Renal cortical epithelial cell (primary cell): ENCODE measurements at regions not wholly inside any gene's neighbourhood (a gene's known extent, or its start where the extent isn't known, plus 50 kb on each side); places are given as distances from the start of the nearest gene placed in this dataset.
"Not testable (repeated sequence)": the region's sequence is repeated elsewhere in the genome, so short reads cannot be mapped to it uniquely, and the experiment has no call there.

Experiments
- DNase-seq: peaks from one replicate; pipeline ENCODE4 v3.0.0-alpha.2; 2011; ENCODE audit warnings: low read depth

DNA sequence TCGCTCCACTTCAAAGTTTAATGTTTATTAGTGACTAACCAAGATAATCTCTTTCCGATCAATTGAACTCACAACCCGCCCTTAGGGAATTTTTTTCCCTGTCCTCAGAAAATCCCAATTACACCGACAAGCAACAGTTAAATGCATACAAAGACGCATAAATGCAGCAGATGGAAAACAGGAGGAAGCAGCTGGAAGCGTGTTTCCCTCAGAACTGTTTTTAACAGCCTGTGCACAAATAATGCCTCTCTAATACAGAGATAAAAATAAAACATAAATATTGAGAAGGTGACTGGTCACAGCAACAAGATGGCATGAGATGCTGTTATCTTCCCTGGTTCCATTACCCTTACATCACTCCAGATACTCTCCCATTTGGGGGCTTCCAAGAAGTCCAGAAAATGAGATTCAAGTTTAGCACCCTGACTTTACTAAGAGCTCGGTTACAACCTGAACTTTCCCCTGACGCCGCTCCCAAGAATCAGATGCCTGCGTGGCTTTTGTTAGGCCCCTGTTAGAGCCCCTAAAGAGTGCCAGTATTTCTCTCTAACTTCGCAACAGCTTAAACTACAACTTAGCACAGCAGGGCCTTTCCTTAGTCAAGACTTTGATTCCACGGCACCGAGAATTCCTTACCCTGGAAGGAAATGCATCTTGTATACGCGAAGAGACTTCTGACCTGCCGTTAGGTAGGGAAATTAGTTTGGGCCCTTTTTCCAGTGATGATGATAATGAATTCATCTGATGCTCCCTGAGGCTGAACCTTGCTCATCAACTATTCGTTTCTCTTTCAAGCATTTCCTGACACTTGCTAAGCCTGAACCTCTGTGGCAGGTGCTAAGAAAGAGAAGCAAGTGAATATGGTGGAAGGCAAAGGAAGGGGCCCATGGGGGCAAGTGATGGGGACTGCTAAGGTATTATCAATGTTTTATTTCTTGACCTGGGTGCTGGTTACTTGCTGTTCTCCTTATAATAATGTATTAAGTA, 137.7 kb upstream of the SMYD2 start:
- no peak for DNase-seq

DNA sequence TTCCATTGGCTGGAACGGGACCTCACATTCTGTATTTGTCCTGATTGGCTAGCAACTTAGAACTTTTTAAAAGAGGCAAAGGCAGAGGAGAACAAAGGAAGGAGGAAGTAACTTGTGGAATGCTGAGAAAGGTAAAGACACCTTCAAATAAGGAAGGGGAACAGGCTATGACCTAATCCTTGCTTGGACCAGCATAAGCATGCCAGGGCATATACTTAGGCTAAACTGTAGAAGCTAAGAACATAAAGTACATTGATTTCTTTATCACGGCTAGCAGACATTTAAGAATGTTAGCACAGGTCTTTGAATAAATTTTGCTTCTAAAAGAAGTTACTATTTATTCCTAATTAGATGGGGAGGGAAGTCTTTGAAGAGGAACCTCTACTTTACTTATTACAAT, 136.4 kb upstream of the SMYD2 start:
- DNase-seq: not testable (repeated sequence)

DNA sequence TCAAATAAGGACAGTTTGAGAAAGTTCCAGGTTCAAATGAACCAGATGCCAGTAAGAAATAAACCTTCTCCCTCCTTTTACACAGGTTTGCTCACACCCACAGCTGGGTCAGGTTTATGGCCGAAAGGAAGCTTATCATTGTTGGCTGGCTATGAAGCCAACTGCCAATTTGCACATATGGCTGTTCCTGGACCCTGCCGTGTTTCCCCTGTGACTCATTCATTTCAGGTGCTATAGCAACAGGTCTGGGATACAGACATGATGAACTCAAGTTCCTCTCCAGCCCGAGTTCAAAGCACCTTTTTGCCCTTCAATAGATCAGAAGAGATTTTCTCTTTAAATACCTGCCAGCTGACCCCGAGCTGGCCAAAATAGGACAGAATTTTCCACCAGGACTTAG, 134.4 kb upstream of the SMYD2 start:
- DNase-seq: peak; percentile 13

DNA sequence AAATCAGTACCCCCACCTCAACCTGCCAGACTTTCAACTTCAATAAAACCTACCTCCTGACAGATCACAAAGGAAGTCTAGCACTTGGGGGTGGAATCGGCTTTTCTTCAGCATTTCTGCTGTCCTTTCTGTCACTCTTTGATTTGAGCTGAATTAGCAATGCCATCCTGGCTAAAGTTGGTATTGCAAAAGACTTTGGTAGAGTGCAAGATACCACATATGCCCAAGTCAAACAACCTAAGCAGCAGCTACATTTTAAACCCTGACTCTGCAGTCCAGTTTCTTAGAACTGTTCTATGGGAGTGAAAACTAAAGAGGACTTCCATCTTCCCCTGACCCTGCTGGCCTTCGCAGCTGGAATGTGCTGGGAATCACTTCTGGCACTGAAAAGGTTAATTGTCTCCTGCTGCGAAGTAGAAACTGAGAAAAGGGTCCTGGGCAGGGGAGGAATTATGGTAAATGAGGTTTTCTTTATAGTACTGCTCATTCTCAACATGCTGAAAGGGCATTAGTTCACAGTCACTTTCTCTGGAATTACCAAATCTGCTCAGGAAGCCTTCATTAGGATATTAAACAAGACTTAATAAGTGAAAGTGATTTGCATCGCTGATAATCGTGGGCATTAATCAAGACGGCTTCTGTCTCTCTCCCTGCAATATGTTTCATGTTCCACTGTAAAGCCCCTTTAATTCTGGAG, 126.2 kb upstream of the SMYD2 start:
- no peak for DNase-seq

DNA sequence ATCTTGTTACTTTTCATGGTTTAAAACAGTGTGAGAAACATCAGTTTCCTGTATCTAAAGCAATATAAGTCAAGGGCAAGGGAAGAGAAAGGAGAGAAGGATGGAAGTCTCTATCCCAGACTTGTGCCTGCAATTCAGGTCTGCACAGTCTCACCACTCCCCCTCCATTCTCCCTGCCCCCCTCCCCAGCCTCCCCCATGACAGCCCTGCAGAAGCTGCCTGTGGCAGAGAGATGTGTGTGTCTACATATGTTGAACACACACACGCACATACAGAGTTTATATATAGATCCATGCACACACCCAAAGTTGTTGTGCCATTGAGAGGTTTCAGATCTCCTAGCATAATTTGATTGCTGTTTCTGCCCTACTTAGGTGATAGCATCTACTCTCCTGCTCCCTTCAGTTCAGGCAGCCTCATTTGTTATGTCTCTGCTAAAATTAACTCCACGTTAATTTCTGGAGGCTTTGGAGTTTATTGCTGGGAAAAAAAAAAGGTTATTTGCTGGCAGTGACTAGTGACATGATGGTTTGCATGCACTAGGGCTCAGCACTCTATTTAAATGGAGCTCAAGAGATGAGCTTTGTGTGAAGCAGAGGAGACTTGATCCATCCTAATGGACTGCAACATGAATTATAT, 124.9 kb upstream of the SMYD2 start:
- DNase-seq: no peak

DNA sequence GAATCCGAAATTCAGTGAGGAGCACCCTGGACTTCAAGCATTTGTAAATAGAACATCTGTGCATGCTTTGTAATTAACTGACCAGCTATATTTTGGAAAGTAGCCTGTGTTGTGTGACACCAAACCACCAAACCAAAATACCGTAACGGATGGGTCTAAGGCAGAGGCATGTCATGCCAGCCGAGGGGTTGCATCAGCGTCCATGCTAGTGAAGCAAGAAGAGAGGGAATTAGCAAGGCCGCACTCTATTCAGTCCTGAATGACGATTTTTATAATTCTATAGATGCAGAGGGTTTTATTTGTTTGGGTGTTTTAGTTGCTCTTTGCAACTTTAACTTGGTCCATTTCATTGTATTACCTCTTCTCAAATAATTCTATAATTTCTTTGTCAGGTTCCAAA, 116.8 kb upstream of the SMYD2 start:
- DNase-seq: no peak

DNA sequence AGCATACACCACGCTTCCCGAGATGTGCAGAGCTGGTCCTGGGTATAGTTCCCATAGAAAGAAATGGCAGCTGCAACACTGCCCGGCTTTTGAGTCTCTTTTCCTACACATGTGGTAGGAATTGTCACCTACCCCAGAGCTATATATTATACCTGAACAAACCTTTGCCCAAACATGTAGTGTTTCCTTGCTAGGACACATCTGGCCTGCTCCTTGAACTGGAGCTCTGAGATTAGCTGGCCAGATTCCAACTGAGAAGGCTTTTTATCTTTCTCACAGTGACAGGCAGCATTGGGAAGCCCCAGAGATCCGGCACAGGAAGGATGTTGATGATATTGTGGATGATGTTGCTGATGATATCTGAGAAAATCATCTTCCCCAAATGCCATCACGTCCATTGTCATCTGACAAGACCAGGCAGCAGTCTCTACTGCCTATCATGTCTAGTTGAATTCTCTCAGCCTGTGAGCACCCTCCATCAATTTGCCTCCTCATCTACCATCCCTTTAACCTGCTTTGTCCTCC, 115.0 kb upstream of the SMYD2 start:
- DNase-seq: no peak

DNA sequence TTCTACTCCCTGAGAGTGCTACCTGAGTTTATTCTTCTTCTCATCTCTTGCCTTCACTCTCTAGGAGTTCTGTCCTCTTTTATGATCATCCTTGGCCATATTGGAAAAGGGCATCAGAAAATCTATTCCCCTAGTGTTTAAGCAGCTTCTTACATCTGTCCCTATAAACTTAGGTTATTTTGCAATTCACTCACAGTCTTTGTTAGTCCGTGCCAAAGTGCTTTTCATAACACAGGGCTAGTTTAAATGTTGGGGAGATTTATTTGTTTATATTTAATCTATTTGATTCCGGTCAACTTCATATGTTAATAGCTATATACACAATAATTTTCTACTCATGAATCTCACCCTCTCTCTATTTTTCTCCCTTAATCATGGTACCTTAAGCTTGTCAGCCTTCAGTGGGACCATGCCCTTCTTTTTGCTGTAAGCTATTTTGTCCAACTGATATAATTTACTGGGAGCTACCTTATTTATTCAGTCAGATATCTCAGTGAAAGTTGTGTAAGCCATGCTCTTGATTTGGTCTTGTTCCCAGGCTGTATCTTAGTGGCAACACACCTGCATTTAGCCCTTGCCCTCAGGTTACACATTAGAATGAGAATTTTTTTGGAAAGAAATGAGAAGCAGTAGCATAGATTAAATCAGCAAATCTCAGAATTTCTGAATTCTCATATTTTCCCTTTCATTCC, 106.3 kb upstream of the SMYD2 start:
- no peak for DNase-seq

DNA sequence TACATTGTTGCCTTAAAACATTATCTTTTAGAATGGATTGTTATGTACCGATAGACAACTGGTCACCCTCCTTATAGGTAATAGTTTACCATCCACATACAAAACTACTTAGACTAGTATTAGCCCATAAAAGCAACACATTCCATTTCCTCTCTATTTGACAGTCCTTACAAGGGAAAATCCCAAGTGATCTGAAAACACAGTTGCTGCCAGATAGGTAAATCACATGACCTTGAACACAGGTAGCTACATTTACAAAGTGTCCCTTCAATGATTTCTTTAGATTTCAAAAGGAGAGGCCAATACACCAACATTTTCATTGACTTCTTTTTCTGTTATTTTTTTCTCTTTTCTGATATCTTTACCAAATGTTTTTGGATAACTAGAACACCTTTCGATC, 102.9 kb upstream of the SMYD2 start:
- DNase-seq: no peak

DNA sequence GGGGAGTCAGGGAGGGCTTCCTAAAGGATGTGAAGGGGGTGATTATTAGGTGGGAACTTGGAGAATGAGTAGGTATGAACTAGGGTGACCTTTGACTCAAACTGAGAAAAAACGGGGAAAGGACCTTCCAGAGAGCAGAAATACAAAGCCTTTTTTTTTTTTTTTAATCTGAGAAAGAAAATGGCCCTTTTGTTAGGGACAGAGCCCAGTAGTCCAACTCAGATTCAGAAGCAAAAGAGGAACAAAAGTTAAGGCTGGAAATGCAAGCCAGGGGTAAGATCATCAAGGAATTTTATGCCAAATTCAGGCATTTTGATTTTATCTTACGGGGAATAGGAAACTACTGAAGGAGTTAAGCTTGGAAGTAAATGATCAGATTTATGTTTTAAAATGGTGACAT, 96.0 kb upstream of the SMYD2 start:
- DNase-seq: no peak

DNA sequence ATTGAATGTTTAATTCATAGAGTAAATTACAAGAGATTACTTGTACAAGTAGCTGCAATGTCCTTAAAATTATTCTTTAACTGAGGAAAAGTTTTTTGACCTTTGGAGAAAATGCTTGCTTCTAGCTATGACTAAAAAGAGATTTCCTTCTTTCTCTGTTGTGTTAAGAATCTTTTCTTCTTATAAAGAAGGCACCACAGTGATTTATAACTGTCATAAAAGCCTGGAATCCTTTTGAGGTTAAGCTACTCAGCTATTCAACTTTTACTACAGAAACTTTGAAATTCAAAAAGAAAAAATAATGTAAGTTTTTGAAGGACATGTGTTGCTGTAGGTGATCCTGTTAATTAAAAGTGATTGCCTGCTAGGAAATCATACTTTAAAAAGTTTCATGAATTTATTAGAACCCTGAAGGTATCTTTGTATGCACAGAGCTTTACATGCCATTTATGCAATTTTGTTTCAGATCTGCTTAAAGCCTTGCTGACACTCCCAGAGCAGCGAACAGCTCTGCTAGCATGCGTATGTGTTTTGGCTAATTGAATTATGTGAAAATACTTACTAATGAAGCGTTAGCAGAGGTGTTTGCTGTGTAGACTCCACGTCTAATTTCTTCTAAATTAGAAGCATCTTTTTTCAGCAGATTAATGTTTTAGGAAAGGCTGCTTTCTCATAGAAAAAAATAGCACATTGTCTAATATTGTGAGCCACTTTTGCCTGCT, 94.7 kb upstream of the SMYD2 start:
- no peak for DNase-seq

DNA sequence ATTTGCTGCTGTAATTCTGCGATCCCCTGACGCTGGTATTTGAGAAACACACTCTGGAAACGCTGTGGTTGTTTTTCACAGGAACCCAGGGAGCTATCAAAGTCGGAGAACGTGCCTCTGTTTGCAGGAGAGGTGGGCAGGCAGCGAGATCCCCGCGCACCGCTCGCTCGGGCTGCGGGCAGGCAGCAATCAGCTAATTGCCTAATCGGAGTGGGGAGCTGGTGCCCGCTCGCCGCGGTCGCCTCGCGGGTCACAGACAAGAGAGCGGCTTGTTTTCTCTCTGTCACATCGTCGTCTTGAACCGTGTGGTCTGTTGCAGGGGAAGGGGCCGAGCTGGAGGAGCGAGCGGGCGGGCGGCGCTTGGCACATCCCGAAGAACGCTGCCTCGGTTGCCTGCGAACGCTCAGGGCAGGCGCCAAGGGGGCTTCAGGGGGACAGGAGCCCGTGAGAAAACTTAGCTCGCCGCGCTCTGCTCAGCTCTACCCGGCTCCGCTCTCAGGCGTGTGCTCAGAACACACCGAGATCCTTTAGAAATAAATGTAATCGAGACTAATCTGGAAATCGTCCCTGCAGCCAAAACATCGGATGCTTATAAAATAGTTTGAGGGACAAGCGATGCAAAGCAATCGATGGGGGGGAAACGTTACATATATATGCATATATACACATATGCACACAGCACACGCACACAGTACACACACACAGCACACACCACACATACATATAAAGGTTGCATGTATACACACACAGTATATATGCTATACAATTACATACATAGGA, 93.6 kb upstream of the SMYD2 start:
- no peak for DNase-seq

DNA sequence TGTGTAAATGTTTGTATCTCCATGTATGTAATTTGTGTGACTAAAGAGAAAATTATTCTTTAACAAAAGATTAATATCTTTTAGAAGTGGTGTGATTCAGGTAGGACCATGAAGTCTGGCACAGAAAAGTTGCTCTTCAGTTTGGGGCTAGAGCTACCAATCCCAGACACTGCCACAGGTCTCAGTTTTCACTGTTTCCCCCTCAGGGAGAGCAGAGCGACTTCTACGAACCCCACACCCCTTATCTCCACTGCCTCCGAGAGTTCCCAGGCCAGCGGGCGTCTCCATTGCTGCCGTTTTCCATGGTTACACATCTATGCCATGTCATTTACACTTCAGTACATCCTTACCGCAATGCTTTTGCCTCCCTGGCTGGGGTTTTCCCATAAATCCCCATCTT, 93.0 kb upstream of the SMYD2 start:
- DNase-seq: no peak

DNA sequence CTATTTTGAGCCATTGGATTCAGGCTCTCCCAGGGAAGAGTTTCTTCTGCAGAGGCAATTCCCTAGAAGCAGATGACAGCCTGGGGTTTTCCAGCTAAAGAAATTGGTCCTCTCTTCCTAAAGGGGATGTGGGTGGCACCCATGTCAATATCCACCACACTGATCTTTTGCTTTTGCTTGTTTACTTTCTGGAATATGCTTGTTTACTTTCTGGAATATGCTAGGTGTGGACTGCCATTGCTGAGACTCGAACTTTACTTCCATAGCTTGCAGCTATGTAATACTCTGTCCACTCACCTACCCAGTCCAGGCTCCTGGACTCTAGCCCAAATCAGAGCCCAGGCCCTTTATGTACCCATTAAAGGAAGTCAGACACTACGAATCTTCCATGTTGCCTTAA, 92.1 kb upstream of the SMYD2 start:
- no peak for DNase-seq

DNA sequence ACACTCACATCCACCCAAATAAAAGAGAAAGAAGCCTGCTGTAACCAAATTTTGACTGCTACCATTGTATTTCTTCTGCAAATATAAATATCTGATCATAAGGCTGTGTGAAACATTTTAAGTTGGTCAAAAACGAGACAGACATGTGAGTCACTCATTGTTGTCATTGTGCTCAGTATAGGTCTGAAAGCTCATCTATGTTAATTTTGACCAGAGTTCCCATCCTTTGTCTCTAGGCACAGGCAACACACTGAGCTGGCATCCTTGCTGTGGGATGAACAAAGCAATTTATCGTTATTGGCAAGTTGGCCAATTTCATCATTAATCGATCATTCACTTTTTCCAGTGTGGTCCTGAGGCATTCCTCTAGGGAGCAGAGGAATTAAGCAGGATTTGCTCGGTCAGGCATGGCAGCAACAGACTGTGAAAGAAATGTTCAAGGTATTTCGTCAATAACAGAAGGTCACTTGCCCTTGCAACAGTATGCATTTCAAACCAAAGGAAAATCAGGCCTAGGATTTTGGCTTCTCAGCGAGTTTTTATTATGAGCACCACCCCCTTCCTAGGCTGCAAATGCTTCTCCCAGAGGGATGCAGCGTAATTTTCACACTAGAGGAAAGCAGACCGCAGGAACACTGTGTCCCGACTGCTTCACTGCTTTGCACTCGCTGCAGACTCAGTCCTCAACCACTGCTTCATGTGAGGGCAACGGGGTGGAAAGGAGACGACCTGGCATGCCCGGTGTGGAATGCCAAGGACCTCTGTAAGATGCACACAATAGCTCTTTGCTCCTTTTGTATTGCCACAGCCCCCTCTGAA, 87.9 kb upstream of the SMYD2 start:
- DNase-seq: peak; percentile 85

DNA sequence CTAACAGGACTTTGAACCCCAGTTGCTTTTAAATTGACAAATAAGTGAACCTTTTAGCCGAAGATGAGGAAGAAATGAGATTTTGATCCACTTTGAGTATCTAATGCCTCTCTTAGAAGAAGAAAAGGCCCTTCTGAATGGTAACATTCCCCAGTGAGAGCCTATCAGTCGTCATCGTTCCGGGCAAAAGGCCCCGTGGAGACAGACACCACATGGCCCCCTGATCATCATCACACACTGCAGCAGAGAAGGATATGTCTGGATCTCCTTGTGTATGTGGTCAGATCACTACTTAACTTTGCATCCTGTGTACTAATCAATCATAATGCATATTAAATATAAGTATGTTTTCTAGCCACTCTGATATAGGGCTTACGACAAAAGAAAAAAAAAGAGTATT, 87.3 kb upstream of the SMYD2 start:
- no peak for DNase-seq

DNA sequence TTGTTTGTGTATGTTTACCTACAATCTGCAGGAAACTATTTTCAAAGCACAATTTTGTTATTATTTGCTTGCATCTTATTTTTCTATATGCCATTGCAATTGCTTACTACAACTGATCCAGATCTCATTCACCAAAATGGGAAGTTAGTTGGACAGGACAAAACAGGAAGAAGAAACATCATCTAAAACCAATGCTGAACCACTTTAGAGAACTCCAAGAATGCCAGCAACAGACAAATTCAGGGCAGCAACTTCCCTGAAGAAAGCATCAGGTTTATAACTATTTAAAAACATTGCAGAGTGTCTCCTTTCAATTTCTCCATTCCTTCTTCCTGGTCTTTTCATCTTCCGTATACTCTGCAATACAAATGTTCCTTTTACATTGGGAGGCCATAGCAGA, 82.4 kb upstream of the SMYD2 start:
- DNase-seq: no peak

DNA sequence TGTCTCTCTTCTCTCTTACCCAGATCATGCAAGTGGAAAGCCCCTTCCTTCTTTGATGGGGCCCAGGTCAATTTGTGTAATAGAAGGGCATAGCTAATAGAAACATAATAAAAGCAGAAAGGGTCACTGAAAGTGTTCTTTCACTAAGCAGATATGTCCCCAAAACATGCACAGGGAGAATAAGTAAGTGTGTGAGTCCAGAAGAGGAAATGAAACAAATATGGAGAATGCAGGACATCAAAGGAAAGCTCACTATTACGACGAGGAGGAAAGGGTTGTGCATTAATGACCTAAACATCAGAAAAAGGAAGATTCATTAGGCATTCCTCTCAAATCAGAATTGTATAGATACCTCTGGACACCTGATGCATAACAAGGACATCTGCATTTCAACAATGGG, 81.4 kb upstream of the SMYD2 start:
- no peak for DNase-seq

DNA sequence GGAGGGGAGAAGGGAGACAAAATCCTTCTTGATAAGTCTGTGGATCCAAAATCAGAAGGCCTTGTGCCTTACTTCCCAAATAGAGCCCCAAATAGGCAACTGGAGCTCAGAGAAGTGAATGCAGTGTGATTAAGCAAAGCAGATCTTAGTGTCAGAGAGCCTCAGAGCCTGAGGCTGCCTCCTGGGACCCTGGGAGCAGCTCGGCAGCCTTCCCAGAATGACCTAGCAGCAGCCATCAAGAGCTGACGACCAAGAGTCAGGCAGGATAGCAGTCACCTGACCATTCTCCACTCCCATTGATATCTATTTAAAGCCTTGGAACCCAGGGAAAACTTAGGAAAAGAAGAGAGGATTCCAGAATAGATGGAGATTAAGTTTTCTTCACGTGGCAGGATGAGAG, 78.0 kb upstream of the SMYD2 start:
- no peak for DNase-seq

DNA sequence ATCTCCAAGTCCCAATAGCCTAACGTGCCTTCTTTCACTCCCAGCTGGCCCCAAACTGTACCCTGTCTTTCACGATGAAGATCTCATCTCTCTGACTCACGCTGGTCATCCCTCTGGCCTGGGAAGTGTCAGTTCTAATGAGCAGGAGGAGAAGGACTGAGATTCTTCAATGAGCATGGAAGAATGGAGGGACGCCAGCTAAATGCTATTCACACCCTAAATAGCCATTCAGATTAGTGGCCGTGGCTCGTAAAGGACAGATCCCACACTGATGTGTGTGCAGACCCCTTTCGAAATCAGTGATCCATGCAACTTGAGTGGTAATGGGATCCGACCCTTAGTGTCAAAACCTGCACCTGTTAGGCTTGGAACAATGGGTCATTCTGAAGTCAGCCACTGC, 75.9 kb upstream of the SMYD2 start:
- no peak for DNase-seq
